GM19099 (cell line): ENCODE measurements at regions not wholly inside any gene's neighbourhood (a gene's known extent, or its start where the extent isn't known, plus 50 kb on each side); places are given as distances from the start of the nearest gene placed in this dataset.

Experiments used
- POLR2A ChIP-seq: IDR thresholded peaks from 3 replicates; pipeline ENCODE4 v1.6.1; 2011; ENCODE audit warnings: low read depth; ENCODE audit not compliant: insufficient read length; ENCODE audit errors: extremely low read depth

- no peak for TF ChIP-seq POLR2A
Observed at GRCh38 chr1:234782791-234783190, 172.8 kb upstream of the IRF2BP2 start.

GRCh38 chr1:234782105-234782751 lies 172.2 kb upstream of the IRF2BP2 start:
- no peak for TF ChIP-seq POLR2A

- no peak for TF ChIP-seq POLR2A
Observed at GRCh38 chr1:234781241-234782065, 171.5 kb upstream of the IRF2BP2 start.

GRCh38 chr1:234780531-234781162 lies 170.7 kb upstream of the IRF2BP2 start:
- TF ChIP-seq POLR2A: no peak

- TF ChIP-seq POLR2A: no peak
Observed at GRCh38 chr1:234780112-234780511, 170.1 kb upstream of the IRF2BP2 start.

GRCh38 chr1:234779160-234779538 lies 169.2 kb upstream of the IRF2BP2 start:
- no peak for TF ChIP-seq POLR2A

- no peak for TF ChIP-seq POLR2A
Observed at GRCh38 chr1:234778221-234779159, 168.5 kb upstream of the IRF2BP2 start.

- no peak for TF ChIP-seq POLR2A
Observed at GRCh38 chr1:234777856-234778220, 167.9 kb upstream of the IRF2BP2 start.

- TF ChIP-seq POLR2A: no peak
Observed at GRCh38 chr1:234776876-234777855, 167.2 kb upstream of the IRF2BP2 start.

GRCh38 chr1:234776256-234776875 lies 166.4 kb upstream of the IRF2BP2 start:
- TF ChIP-seq POLR2A: no peak

- TF ChIP-seq POLR2A: no peak
Observed at GRCh38 chr1:234775477-234776246, 165.7 kb upstream of the IRF2BP2 start.

- no peak for TF ChIP-seq POLR2A
Observed at GRCh38 chr1:234774971-234775370, 165.0 kb upstream of the IRF2BP2 start.
